Stomach (tissue), 4 donors: ENCODE measurements at regions not wholly inside any gene's neighbourhood (a gene's known extent, or its start where the extent isn't known, plus 50 kb on each side); places are given as distances from the start of the nearest gene placed in this dataset.

Source experiments
- POLR2A ChIP-seq, 4 donors: fragments of 450-650 bp; IDR thresholded peaks; one replicate each; pipeline ENCODE4 v1.6.1; 2016; ENCODE audit warnings: antibody characterized with exemption in 4 of 4, control low read depth in 2 of 4, mild to moderate bottlenecking in 1 of 4, moderate library complexity in 1 of 4
- POLR2AphosphoS5 ChIP-seq, 3 donors: sonication (generic); formaldehyde crosslinking; IDR thresholded peaks; one replicate each; pipeline ENCODE4 v1.6.1; 2016; ENCODE audit warnings: antibody characterized with exemption in 3 of 3
- TF ChIP-seq, protein P1 (sequence below), 7 experiments: fragments of 450-650 bp in 4 of 7; fragments of 200-600 bp in 3 of 7; sonication (generic) in 3 of 7; IDR thresholded peaks; one replicate each; pipeline ENCODE4 v1.5.1; 2016 to 2019; ENCODE audit warnings: antibody characterized with exemption in 7 of 7, control low read depth in 2 of 7, mild to moderate bottlenecking in 1 of 7

DNA sequence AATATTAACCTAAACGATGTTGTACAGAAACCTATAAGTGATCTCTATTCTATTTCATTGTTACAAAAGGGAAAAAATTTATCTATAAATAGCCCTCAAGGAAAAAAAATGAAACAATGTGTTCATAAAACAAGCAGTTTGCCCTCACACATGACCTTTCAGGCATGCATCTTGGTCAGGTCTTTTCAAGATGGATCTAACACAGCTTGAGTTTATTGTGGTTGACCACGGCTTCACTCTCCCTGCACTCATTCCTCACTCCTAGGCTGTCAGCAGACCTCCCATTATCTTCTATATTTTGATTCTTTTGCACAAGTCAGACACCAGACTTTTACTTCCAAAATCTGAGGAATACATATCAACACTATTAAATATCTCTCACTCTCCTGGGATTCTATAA lies 544.3 kb downstream of the KCNT2 start:
- TF ChIP-seq, protein P1, sequence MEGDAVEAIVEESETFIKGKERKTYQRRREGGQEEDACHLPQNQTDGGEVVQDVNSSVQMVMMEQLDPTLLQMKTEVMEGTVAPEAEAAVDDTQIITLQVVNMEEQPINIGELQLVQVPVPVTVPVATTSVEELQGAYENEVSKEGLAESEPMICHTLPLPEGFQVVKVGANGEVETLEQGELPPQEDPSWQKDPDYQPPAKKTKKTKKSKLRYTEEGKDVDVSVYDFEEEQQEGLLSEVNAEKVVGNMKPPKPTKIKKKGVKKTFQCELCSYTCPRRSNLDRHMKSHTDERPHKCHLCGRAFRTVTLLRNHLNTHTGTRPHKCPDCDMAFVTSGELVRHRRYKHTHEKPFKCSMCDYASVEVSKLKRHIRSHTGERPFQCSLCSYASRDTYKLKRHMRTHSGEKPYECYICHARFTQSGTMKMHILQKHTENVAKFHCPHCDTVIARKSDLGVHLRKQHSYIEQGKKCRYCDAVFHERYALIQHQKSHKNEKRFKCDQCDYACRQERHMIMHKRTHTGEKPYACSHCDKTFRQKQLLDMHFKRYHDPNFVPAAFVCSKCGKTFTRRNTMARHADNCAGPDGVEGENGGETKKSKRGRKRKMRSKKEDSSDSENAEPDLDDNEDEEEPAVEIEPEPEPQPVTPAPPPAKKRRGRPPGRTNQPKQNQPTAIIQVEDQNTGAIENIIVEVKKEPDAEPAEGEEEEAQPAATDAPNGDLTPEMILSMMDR (IDR thresholded peaks at IDR 0.05) = no peak
- TF ChIP-seq POLR2AphosphoS5 (IDR thresholded peaks at IDR 0.05) (no peak), POLR2A (IDR thresholded peaks at IDR 0.05) (no peak)
